Stimulated activated naive CD4-positive, alpha-beta T cell treated with Interleukin-2 at 50 U/mL for 16 hours (primary cell): ENCODE measurements at regions not wholly inside any gene's neighbourhood (a gene's known extent, or its start where the extent isn't known, plus 50 kb on each side); places are given as distances from the start of the nearest gene placed in this dataset.
"Not testable (repeated sequence)": the region's sequence is repeated elsewhere in the genome, so short reads cannot be mapped to it uniquely, and the experiment has no call there.

Source experiments
- DNase-seq: peaks from one replicate; lab custom pipeline; 2025; lab: John Stamatoyannopoulos, UW

GRCh38 chr22:47616396-47617020 lies 854.1 kb downstream of the TBC1D22A start:
- no peak for DNase-seq

- DNase-seq, result no peak
Observed at GRCh38 chr22:47615051-47615450, 852.6 kb downstream of the TBC1D22A start.

- no peak for DNase-seq
Observed at GRCh38 chr22:47613606-47614350, 851.3 kb downstream of the TBC1D22A start.

- DNase-seq, result not testable (repeated sequence)
Observed at GRCh38 chr22:47613181-47613580, 850.7 kb downstream of the TBC1D22A start.

GRCh38 chr22:47612311-47612910 lies 850.0 kb downstream of the TBC1D22A start:
- DNase-seq, result no peak

- no peak for DNase-seq
Observed at GRCh38 chr22:47610764-47611163, 848.3 kb downstream of the TBC1D22A start.

- DNase-seq, result no peak
Observed at GRCh38 chr22:47610281-47610680, 847.8 kb downstream of the TBC1D22A start.

- no peak for DNase-seq
Observed at GRCh38 chr22:47609653-47610052, 847.2 kb downstream of the TBC1D22A start.

- DNase-seq, result no peak
Observed at GRCh38 chr22:47608421-47608820, 846.0 kb downstream of the TBC1D22A start.

GRCh38 chr22:47607486-47607885 lies 845.0 kb downstream of the TBC1D22A start:
- no peak for DNase-seq

GRCh38 chr22:47606426-47606825 lies 844.0 kb downstream of the TBC1D22A start:
- DNase-seq, result no peak

GRCh38 chr22:47605886-47606285 lies 843.4 kb downstream of the TBC1D22A start:
- no peak for DNase-seq

- DNase-seq, result no peak
Observed at GRCh38 chr22:47605441-47605840, 843.0 kb downstream of the TBC1D22A start.

GRCh38 chr22:47604563-47604962 lies 842.1 kb downstream of the TBC1D22A start:
- DNase-seq, result no peak

GRCh38 chr22:47602732-47603131 lies 840.3 kb downstream of the TBC1D22A start:
- no peak for DNase-seq

GRCh38 chr22:47601666-47602065 lies 839.2 kb downstream of the TBC1D22A start:
- no peak for DNase-seq

GRCh38 chr22:47600791-47601625 lies 838.6 kb downstream of the TBC1D22A start:
- no peak for DNase-seq

GRCh38 chr22:47600281-47600680 lies 837.8 kb downstream of the TBC1D22A start:
- no peak for DNase-seq

- DNase-seq, result no peak
Observed at GRCh38 chr22:47599753-47600152, 837.3 kb downstream of the TBC1D22A start.

GRCh38 chr22:47598864-47599263 lies 836.4 kb downstream of the TBC1D22A start:
- DNase-seq, result no peak

- no peak for DNase-seq
Observed at GRCh38 chr22:47597041-47597440, 834.6 kb downstream of the TBC1D22A start.

- DNase-seq, result no peak
Observed at GRCh38 chr22:47596176-47596690, 833.8 kb downstream of the TBC1D22A start.
